VCaP (cell line): ENCODE measurements at regions not wholly inside any gene's neighbourhood (a gene's known extent, or its start where the extent isn't known, plus 50 kb on each side); places are given as distances from the start of the nearest gene placed in this dataset.
"Not testable (repeated sequence)": the region's sequence is repeated elsewhere in the genome, so short reads cannot be mapped to it uniquely, and the experiment has no call there.

Source experiments
- H3K27ac ChIP-seq: fragments of 450-650 bp; 2 replicates; pipeline ENCODE4 v1.5.1; 2017
- TF ChIP-seq, protein P1 (sequence below): fragments of 450-650 bp; conservative IDR thresholded peaks from 2 replicates; pipeline ENCODE4 v1.5.1; 2017; ENCODE audit warnings: mild to moderate bottlenecking, moderate library complexity

DNA sequence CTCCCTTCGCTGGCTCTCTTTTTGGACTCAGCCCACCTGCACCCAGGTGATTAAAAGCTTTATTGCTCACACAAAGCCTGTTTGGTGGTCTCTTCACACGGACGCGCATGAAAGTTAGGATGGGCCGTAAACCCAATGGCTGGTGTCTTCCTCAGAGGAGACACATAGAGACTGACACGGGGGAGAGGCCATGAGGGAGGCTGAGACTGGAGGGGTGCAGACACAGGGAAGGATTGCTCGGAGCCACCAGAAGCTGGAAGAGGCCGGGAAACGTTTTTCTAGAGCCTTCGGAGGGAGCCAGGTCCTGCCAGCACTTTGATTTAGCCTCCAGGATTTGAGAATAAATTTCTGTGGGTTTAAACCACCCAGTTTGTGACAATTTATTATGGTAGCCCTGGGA is 274.9 kb downstream of the AGTPBP1 start:
- H3K27ac ChIP-seq = no peak overlapping the region
- TF ChIP-seq, protein P1, sequence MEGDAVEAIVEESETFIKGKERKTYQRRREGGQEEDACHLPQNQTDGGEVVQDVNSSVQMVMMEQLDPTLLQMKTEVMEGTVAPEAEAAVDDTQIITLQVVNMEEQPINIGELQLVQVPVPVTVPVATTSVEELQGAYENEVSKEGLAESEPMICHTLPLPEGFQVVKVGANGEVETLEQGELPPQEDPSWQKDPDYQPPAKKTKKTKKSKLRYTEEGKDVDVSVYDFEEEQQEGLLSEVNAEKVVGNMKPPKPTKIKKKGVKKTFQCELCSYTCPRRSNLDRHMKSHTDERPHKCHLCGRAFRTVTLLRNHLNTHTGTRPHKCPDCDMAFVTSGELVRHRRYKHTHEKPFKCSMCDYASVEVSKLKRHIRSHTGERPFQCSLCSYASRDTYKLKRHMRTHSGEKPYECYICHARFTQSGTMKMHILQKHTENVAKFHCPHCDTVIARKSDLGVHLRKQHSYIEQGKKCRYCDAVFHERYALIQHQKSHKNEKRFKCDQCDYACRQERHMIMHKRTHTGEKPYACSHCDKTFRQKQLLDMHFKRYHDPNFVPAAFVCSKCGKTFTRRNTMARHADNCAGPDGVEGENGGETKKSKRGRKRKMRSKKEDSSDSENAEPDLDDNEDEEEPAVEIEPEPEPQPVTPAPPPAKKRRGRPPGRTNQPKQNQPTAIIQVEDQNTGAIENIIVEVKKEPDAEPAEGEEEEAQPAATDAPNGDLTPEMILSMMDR = no peak

DNA sequence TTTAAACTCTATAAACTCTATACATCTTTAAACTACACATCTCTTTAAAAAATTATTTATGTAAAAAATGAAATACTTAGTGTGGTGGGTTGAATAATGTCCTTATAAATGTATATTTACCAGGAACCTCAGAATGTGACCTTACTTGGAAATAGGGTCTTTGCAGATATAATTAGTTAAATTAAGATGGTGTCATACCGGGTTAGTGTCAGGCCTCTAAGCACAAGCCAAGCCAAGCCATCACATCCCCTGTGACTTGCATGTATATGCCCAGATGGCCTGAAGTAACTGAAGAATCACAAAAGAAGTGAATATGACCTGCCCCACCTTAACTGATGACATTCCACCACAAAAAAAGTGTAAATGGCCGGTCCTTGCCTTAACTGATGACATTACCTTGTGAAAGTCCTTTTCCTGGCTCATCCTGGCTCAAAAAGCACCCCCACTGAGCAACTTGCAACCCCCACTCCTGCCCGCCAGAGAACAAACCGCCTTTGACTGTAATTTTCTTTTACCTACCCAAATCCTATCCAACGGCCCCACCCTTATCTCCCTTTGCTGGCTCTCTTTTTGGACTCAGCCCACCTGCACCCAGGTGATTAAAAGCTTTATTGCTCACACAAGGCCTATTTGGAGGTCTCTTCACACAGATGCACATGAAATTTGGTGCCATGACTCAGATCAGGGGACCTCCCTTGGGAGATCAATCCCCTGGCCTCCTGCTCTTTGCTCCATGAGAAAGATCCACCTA is 283.5 kb downstream of the AGTPBP1 start:
- not testable (repeated sequence) for H3K27ac ChIP-seq

DNA sequence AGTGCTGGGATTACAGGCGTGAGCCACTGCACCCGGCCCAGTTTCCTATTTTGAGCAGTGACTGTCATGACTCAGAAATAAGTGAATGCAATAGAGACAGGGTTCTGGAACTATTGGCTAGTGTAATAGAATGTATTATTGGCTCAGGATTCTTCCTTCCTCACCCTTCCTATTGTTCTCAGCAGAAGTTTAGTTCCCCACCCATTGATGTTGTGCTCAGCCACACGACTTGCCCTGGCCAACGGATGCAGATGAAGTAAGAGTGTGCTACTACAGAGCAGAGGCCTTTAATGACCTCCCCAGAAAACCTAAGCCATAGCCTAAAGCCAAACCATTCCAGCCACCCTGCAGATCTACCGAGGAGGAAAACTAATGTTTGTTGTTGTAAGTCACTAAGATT is 287.9 kb downstream of the AGTPBP1 start:
- TF ChIP-seq, protein P1 = no peak
- no peak overlapping the region for H3K27ac ChIP-seq

DNA sequence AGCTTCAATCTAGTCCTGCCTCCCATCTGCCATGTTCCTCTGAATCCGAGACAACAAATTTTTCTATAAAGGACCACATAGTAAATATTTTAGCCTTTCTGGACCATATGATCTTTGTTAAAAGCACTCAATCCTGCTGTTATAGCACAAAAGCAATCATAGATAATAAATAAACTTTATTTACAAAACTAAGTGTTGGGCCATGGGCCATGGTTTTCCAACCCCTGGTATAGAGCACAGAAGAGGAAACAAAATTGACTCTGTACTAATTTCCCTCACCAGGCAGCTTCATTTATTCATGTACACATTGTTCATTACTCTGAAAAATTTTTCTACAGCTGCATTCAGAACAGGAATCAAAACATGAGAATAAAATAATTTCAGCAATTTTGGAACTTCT is 288.9 kb downstream of the AGTPBP1 start:
- H3K27ac ChIP-seq = no peak overlapping the region
- TF ChIP-seq, protein P1 = no peak

DNA sequence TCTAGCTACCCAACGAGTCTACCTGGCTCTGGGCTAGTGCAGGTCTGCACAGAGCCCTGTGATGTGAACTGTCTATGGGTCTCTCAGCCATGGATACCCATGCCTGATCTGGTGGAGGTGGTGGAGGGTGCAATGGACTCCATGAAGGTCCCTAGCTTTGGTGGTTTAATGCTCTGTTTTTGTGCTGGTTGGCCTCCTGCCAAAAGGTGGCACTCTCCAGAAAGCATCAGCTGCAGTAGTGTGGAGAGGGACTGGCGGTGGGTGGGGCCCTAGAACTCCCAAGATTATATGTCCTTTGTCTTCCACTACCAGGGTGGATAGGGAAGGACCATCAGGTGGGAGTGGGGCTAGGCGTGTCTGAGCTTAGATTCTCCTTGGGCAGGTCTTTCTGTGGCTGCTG is 290.1 kb downstream of the AGTPBP1 start:
- H3K27ac ChIP-seq = no peak overlapping the region
- TF ChIP-seq, protein P1 = no peak

DNA sequence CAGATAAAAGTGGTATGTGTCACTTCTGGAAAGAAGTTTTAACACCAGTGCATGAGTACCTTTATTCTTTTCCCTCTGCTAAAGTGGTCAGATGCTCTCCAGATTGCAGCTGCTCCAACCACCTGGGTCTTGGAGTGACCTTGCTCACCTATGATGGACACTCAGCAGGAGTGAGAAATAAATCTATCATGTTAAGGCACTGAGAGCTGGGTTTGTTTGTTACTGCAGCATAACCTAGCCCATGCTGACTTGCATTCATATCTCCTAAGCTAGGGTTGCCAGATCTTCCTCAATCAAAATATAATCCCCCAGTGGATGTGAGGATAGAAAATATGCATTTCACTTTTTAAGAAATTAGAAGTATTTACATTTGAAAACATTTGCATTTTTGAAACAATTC is 295.9 kb downstream of the AGTPBP1 start:
- TF ChIP-seq, protein P1 = no peak
- no peak overlapping the region for H3K27ac ChIP-seq

DNA sequence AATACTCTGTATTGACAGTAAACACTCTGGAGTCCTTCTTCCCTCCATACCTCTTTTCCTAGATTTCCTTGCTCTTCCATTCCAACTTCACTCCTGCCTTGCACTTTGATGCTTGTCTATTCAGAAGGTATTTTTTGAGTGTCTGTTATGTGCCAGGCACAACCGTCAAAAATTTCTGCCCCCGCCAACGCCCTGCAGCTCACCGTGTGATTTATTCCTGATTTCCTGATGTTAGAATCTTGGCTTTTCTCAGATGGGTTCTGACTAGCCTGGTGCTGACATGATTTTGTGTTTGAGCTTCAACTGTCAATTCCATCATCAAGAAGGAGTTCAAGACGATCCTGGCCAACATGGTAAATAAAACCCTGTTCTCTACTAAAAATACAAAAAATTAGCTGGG is 297.5 kb downstream of the AGTPBP1 start:
- TF ChIP-seq, protein P1 = no peak
- no peak overlapping the region for H3K27ac ChIP-seq

DNA sequence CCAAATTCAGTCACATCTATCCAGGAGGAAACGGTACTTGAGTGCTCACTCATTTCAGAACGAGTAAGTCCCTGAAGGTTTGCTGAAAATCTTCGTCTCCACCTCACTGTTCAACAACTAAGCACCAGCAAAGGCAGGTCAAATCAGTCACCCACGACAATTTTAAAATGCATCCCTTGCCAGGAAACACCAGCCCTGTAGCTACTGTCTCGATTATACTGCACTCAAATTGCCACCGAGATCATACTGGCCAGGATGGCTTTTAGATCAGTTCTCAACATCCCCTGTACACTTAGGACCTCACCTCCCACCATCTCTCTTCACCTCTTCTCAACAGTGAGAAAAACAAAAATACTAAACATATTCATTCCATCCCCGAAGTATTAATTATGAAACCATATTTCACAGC is 298.6 kb downstream of the AGTPBP1 start:
- TF ChIP-seq, protein P1 = no peak
- no peak overlapping the region for H3K27ac ChIP-seq
